Left lung (tissue), 4 donors: ENCODE measurements at regions not wholly inside any gene's neighbourhood (a gene's known extent, or its start where the extent isn't known, plus 50 kb on each side); places are given as distances from the start of the nearest gene placed in this dataset.
A peak's percentile ranks its signal among the peaks of the same experiment; 100 is the strongest.

Experiments used
- ATAC-seq: fragments of 200-7000 bp; cut with Tn5 transposase; one replicate; pipeline ENCODE4 v1.9.1; 2020; ENCODE audit warnings: moderate library complexity
- DNase-seq, 4 donors: peaks; one replicate each; pipeline ENCODE4 v3.0.0-alpha.2; 2013 to 2020
- H3K27ac ChIP-seq, 2 donors: fragments of 200-600 bp; sonication (generic) in 1 of 2; one replicate each; pipeline versions ENCODE4 v1.5.0 to v1.8.0; 2020 to 2021
- H3K27me3 ChIP-seq, 2 donors: fragments of 200-600 bp; sonication (generic) in 1 of 2; one replicate each; pipeline versions ENCODE4 v1.5.0 to v1.8.0; 2020 to 2021
- H3K36me3 ChIP-seq, 2 donors: fragments of 200-600 bp; sonication (generic) in 1 of 2; one replicate each; pipeline versions ENCODE4 v1.5.0 to v1.8.0; 2020 to 2021
- H3K4me1 ChIP-seq, 2 donors: fragments of 200-600 bp; one replicate each; pipeline ENCODE4 v1.8.0; 2021
- H3K4me3 ChIP-seq, 2 donors: fragments of 200-600 bp; sonication (generic) in 1 of 2; one replicate each; pipeline versions ENCODE4 v1.5.0 to v1.8.0; 2020 to 2021; ENCODE audit warnings: mild to moderate bottlenecking in 1 of 2
- H3K9me3 ChIP-seq, 2 donors: fragments of 200-600 bp; sonication (generic) in 1 of 2; one replicate each; pipeline versions ENCODE4 v1.5.0 to v1.8.0; 2020 to 2021
- intact Hi-C, 2 donors: fragments of 100-400 bp; cut with DNase I; formaldehyde crosslinking; loops; one replicate each; pipeline versions ENCODE4 v1.11.2 to v1.14.2; 2022
- TF ChIP-seq, protein P1 (sequence below), 2 donors: fragments of 200-600 bp; sonication (generic) in 1 of 2; IDR thresholded peaks; one replicate each; pipeline versions ENCODE4 v1.5.0 to v1.8.0; 2021; ENCODE audit warnings: antibody characterized with exemption in 2 of 2
- donor health status: DM: no; HTN: yes; CAD: no.
- donor health status: DM: no; HTN: no; CAD: no.

DNA sequence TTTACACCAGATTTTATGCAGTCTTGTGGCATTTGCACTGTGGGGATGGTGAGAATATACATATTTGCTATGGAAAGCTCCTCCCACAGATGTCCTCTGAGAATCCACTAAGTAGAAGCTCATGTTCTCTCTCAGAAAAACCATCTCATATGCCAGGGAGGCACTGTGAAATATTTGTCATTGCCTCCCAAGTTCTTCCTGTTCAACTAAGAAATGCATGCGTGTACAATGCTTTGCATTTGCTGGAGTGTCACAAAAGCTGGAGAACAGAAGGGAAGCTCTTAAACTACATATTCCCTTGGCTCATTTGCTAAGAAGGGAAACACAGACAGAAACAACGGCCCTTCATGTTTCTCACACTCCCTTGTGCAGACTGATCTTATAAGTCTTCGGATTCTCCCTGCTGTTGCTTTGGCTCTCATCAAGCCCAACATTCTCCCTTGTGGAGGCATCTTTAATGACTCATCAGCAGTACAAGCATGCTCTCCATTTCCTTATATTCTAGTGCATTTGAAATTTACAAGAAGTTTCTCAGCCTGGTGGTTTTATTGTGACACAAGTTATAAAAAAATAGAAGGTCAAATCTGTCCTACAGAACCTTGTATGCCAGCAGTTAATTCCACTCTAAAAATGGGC is 220.6 kb downstream of the TRIM36 start:
- TF ChIP-seq, protein P1, sequence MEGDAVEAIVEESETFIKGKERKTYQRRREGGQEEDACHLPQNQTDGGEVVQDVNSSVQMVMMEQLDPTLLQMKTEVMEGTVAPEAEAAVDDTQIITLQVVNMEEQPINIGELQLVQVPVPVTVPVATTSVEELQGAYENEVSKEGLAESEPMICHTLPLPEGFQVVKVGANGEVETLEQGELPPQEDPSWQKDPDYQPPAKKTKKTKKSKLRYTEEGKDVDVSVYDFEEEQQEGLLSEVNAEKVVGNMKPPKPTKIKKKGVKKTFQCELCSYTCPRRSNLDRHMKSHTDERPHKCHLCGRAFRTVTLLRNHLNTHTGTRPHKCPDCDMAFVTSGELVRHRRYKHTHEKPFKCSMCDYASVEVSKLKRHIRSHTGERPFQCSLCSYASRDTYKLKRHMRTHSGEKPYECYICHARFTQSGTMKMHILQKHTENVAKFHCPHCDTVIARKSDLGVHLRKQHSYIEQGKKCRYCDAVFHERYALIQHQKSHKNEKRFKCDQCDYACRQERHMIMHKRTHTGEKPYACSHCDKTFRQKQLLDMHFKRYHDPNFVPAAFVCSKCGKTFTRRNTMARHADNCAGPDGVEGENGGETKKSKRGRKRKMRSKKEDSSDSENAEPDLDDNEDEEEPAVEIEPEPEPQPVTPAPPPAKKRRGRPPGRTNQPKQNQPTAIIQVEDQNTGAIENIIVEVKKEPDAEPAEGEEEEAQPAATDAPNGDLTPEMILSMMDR (IDR thresholded peaks at IDR 0.05) = no peak

DNA sequence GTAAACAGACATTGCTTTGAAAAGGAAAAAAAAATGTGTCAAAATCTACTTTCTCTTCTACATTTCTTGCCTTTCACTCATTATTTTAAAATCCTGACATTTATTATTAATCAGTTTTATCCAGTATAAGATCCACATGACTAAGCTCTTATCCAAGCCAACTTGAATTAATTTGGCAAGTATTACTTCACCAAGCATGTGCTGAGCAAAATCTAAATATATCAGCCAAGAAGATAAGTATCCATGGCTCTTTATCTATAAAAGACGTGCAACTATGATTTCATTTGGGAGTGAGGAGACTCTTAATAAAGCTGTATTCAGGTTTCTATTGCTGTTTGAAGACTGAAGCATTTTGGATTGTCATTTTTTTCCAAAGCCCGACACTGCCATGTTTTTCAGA is 221.3 kb downstream of the TRIM36 start:
- Histone ChIP-seq H3K36me3 (no peaks in the 10 kb centered on the region), H3K4me3 (no peak overlapping the region), H3K9me3 (no peaks in the 10 kb centered on the region), H3K27me3 (no peaks in the 10 kb centered on the region), H3K4me1 (no peaks in the 10 kb centered on the region), H3K27ac (no peak overlapping the region)
- TF ChIP-seq, protein P1 (IDR thresholded peaks at IDR 0.05) = no peak
- intact Hi-C loops = no loop called here
- ATAC-seq (no peak), DNase-seq (no peak)

More for the DNA sequence above, 220.6 kb downstream of the TRIM36 start:
- intact Hi-C loops = no loop called here
- Histone ChIP-seq H3K27ac (no peak overlapping the region), H3K4me3 (no peak overlapping the region), H3K36me3 (no peaks in the 10 kb centered on the region), H3K27me3 (no peaks in the 10 kb centered on the region), H3K9me3 (no peaks in the 10 kb centered on the region), H3K4me1 (no peaks in the 10 kb centered on the region)
- DNase-seq (no peak), ATAC-seq (no peak)

DNA sequence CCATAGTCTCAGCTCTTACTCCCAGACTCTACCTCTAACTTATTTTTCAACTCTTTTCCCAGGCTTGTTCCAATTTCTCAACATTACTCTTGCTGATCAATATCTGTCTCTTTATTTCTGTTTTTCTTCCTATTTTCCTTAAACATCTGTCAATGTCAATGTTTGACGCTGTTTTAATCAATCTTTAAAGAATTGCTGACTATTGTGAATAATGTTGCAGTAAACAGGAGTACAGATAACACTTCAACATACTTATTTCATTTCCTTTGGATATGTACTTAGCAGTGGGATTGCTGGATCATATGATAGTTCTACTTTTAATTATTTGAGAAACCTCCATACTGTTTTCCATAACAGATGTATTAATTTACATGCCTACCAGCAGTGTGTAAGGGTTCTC is 229.0 kb downstream of the TRIM36 start:
- Histone ChIP-seq H3K27ac (no peak overlapping the region), H3K4me1 (no peaks in the 10 kb centered on the region), H3K36me3 (no peaks in the 10 kb centered on the region), H3K27me3 (no peaks in the 10 kb centered on the region), H3K4me3 (no peak overlapping the region), H3K9me3 (peaks cover 0 to 27% of the 10 kb centered on the region in 2 donors)
- intact Hi-C loops = no loop called here
- DNase-seq (no peak), ATAC-seq (no peak)
- TF ChIP-seq, protein P1 (IDR thresholded peaks at IDR 0.05) = no peak

DNA sequence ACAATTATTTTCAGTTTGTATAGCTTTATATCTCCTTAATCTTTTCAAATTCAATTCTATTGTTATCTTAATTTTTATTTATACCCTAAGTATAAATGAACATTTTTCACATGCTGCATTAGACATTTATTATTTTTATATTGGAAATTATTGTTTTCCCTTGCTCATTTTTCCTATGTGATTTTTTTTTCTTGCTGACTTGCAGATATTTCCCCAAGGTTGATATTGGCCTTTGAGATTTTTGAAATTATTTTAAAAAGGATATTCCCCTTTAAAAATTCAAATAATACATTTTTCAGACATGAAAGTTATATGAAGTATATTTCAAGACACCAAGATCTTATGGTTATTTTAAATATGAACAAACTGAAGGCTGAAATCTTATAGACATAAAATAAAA is 234.2 kb downstream of the TRIM36 start:
- Histone ChIP-seq H3K27me3 (no peaks in the 10 kb centered on the region), H3K36me3 (no peaks in the 10 kb centered on the region), H3K4me1 (no peaks in the 10 kb centered on the region), H3K27ac (no peak overlapping the region), H3K9me3 (peaks cover 0 to 26% of the 10 kb centered on the region in 2 donors), H3K4me3 (no peak overlapping the region)
- DNase-seq = no peak
- intact Hi-C loops = no loop called here
- no peak for ATAC-seq
- TF ChIP-seq, protein P1 (IDR thresholded peaks at IDR 0.05) = no peak

DNA sequence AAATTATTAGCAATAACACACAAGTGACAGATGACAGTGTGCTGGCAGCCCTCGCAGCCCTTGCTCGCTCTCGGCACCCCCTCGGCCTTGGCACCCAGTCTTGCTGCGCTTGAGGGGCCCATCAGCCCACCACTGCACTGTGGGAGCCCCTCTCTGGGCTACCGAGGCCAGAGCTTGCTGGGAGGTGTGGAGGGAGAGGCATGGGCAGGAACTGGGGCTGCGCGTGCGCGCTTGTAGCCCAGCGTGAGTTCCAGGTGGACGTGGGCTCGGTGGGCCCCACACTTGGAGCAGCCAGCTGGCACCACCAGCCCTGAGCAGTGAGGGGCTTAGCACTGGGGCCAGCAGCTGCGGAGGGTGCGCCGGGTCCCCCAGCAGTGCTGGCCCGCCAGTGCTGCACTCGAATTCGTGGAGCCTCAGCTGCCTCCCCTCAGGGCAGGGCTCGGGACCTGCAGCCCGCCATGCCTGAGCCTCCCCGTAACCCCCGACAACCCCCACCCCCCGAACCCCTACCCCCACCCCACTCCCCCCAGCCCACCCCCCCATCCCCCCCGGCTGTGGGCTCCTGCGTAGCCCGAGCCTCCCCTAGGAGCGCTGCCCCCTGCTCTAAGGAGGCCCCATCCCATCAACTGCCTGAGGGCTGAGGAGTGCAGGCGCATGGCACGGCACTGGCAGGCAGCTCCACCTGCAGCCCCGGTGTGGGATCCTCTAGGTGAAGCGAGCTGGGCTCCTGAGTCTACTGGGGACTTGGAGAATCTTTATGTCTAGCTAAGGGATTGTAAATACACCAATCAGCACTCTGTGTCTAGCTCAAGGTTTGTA is 240.9 kb downstream of the TRIM36 start:
- Histone ChIP-seq H3K9me3 (no peaks in the 10 kb centered on the region), H3K27me3 (no peaks in the 10 kb centered on the region), H3K4me3 (no peak overlapping the region), H3K27ac (no peak overlapping the region), H3K4me1 (no peaks in the 10 kb centered on the region), H3K36me3 (no peaks in the 10 kb centered on the region)
- no peak for ATAC-seq
- intact Hi-C loops = no loop called here
- peak in 1 of 4 donors; percentile 61 for DNase-seq
- TF ChIP-seq, protein P1 (IDR thresholded peaks at IDR 0.05) = no peak
